LHCN-M2 (cell line): ENCODE measurements at regions not wholly inside any gene's neighbourhood (a gene's known extent, or its start where the extent isn't known, plus 50 kb on each side); places are given as distances from the start of the nearest gene placed in this dataset.

Experiments used
- DNase-seq: peaks from one replicate; pipeline ENCODE4 v3.0.0-alpha.2; 2012; ENCODE audit warnings: low read depth

- DNase-seq, result no peak
Measured at GRCh38 chr16:73170612-73171038, 122.7 kb upstream of the ZFHX3 start.

GRCh38 chr16:73166947-73167550 lies 119.1 kb upstream of the ZFHX3 start:
- peak; percentile 16 for DNase-seq

GRCh38 chr16:73166441-73166851 lies 118.5 kb upstream of the ZFHX3 start:
- DNase-seq, result no peak

GRCh38 chr16:73163238-73163815 lies 115.4 kb upstream of the ZFHX3 start:
- DNase-seq, result no peak

- peak; percentile 39 for DNase-seq
Measured at GRCh38 chr16:73161977-73162376, 114.0 kb upstream of the ZFHX3 start.

GRCh38 chr16:73159296-73159695 lies 111.4 kb upstream of the ZFHX3 start:
- DNase-seq, result no peak

GRCh38 chr16:73157861-73158260 lies 109.9 kb upstream of the ZFHX3 start:
- DNase-seq, result no peak

GRCh38 chr16:73154063-73154870 lies 106.3 kb upstream of the ZFHX3 start:
- DNase-seq, result no peak

- DNase-seq, result peak; percentile 44
Measured at GRCh38 chr16:73152386-73153125, 104.6 kb upstream of the ZFHX3 start.

- no peak for DNase-seq
Measured at GRCh38 chr16:73151941-73152340, 104.0 kb upstream of the ZFHX3 start.

- no peak for DNase-seq
Measured at GRCh38 chr16:73151225-73151624, 103.3 kb upstream of the ZFHX3 start.

- no peak for DNase-seq
Measured at GRCh38 chr16:73150786-73151185, 102.9 kb upstream of the ZFHX3 start.

- no peak for DNase-seq
Measured at GRCh38 chr16:73149334-73149733, 101.4 kb upstream of the ZFHX3 start.

GRCh38 chr16:73147958-73148357 lies 100.0 kb upstream of the ZFHX3 start:
- no peak for DNase-seq

GRCh38 chr16:73145166-73145880 lies 97.4 kb upstream of the ZFHX3 start:
- no peak for DNase-seq

- no peak for DNase-seq
Measured at GRCh38 chr16:73143576-73144422, 95.9 kb upstream of the ZFHX3 start.

GRCh38 chr16:73143002-73143401 lies 95.1 kb upstream of the ZFHX3 start:
- no peak for DNase-seq

GRCh38 chr16:73142053-73142854 lies 94.3 kb upstream of the ZFHX3 start:
- DNase-seq, result no peak

- no peak for DNase-seq
Measured at GRCh38 chr16:73140929-73141328, 93.0 kb upstream of the ZFHX3 start.
